GM13976 (cell line): ENCODE measurements at regions not wholly inside any gene's neighbourhood (a gene's known extent, or its start where the extent isn't known, plus 50 kb on each side); places are given as distances from the start of the nearest gene placed in this dataset.

Experiments used
- DNase-seq: peaks from one replicate; pipeline ENCODE4 v3.0.0; 2012; ENCODE audit warnings: low spot score
- CTCF ChIP-seq: IDR thresholded peaks from 2 replicates; pipeline ENCODE4 v1.5.1; 2012; ENCODE audit warnings: borderline replicate concordance, mild to moderate bottlenecking; ENCODE audit not compliant: insufficient read depth; ENCODE audit errors: extremely low read depth, missing control alignments, control extremely low read depth
- in situ Hi-C: fragments of 300-500 bp; cut with MboI; formaldehyde crosslinking; loops from one replicate; pipeline ENCODE4 v1.12.0; 2022; ENCODE audit warnings: low sequenced_read_pairs, mixed read lengths, inconsistent platforms; ENCODE audit not compliant: unreplicated experiment

- no peak for TF ChIP-seq CTCF
- DNase-seq = no peak
- in situ Hi-C loops = no loop called here
Measured at GRCh38 chr1:218200979-218201378, 84.1 kb upstream of the RRP15 start.

- no peak for DNase-seq
- in situ Hi-C loops = no loop called here
- no peak for TF ChIP-seq CTCF
Measured at GRCh38 chr1:218201601-218202000, 83.5 kb upstream of the RRP15 start.

GRCh38 chr1:218205721-218206120 lies 79.4 kb upstream of the RRP15 start:
- no peak for DNase-seq
- in situ Hi-C loops = no loop called here
- no peak for TF ChIP-seq CTCF

- DNase-seq = no peak
- TF ChIP-seq CTCF = no peak
- in situ Hi-C loops = no loop called here
Measured at GRCh38 chr1:218207194-218207593, 77.9 kb upstream of the RRP15 start.

GRCh38 chr1:218209351-218209861 lies 75.7 kb upstream of the RRP15 start:
- DNase-seq = no peak
- TF ChIP-seq CTCF = no peak
- in situ Hi-C loops = no loop called here

GRCh38 chr1:218211241-218211640 lies 73.9 kb upstream of the RRP15 start:
- TF ChIP-seq CTCF = no peak
- no peak for DNase-seq
- in situ Hi-C loops = no loop called here

GRCh38 chr1:218217040-218217439 lies 68.1 kb upstream of the RRP15 start:
- TF ChIP-seq CTCF = no peak
- DNase-seq = no peak
- in situ Hi-C loops = no loop called here
